Erythroblast (primary cell): ENCODE measurements at regions not wholly inside any gene's neighbourhood (a gene's known extent, or its start where the extent isn't known, plus 50 kb on each side); places are given as distances from the start of the nearest gene placed in this dataset.

ENCODE experiments used
- GATA1 ChIP-seq: IDR thresholded peaks from 2 replicates; pipeline ENCODE4 v1.6.1; 2011; ENCODE audit warnings: low read depth, mild to moderate bottlenecking, control low read depth, low read length, moderate library complexity
- POLR2A ChIP-seq: IDR thresholded peaks from 2 replicates; pipeline ENCODE4 v1.6.1; 2011; ENCODE audit warnings: mild to moderate bottlenecking, low read length

DNA sequence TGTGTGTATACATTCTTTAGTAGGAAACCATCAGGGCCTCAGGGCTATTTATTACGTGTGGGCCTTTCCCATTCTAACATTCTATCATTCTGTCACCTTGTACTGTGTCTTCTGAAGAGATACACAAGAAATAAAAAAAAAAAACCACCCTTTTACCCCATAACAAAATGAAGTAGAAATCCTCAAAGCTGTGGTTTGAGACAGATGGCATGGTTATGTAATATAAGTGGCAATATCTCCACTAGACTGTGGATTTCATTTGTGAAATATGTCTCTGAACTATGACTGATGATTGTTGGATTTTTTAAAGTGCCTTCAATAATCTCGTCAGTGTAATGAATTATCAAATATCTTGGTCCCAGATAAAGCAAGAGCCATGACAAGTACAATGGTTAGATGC, 150.0 kb upstream of the BLID start:
- TF ChIP-seq POLR2A: no peak
- TF ChIP-seq GATA1: no peak
